GM19239 (cell line): ENCODE measurements at regions not wholly inside any gene's neighbourhood (a gene's known extent, or its start where the extent isn't known, plus 50 kb on each side); places are given as distances from the start of the nearest gene placed in this dataset.
"Not testable (repeated sequence)": the region's sequence is repeated elsewhere in the genome, so short reads cannot be mapped to it uniquely, and the experiment has no call there.

ENCODE experiments used
- DNase-seq: peaks from one replicate; pipeline ENCODE4 v3.0.0; 2011; ENCODE audit warnings: low spot score; ENCODE audit not compliant: insufficient read length
- FAIRE-seq: peaks from 2 replicates; lab custom pipeline; 2011; peaks lifted over from hg19 to GRCh38; lab: Jason Lieb, UNC

DNA sequence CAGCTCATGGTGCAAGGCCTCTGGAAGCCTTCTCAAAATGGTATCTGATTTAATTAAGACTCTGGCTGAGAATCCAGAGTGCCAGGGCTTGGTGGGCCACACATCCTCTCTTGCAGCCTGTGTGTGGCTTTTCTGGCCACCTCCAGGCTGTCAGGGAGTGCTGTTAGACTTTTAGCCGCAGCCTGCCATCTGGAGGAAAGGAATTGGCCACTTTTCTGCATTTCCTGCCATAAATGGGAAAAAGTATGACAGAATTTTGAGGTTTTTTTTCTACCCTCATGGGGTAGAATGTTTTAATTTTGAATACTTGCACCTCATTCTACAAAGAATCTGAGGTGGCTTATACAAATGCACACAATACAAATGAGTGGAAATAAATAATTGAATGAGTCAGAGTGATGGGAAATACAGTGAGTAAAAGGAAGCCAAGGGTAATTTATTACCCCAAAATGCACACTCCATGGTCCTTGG lies 218.4 kb downstream of the ADAMTS15 start:
- FAIRE-seq (no peak), DNase-seq (no peak)

DNA sequence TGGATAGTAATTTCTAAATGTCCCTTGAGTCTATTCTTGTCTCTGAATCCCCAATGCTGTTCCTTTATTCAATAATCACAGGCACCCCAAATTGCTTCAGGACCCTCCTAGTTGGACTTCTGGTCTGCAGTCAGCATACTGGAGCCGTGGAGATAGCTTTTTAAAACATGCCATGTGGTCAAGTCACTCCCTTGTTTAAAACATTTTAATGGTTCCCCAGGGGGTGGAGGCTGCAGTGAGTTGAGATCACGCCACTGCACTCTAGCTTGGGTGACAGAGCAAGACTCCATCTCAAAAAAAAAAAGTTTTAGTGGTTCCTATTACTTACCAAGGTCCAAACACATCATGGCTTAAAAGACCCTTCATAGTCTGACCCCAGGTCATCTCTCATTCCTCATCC lies 220.3 kb downstream of the ADAMTS15 start:
- FAIRE-seq (no peak), DNase-seq (no peak)

DNA sequence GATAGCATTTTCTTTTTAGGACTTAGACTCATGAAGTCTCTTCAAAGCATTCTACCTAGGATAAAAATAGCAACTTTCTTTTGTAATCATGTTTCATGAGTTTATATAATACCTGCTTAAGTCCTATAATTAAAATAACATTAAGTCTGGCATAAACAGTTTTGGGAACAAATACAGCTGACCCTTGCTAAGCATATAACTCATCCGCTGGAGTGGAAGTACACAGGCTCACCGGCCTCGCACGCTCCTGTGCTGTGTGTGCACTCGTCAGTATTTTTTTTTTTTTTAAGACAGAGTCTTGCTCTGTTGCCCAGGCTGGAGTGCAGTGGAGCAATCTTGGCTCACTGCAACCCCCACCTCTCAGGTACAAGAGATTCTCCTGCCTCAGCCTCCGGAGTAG lies 221.8 kb downstream of the ADAMTS15 start:
- no peak for DNase-seq
- no peak for FAIRE-seq

DNA sequence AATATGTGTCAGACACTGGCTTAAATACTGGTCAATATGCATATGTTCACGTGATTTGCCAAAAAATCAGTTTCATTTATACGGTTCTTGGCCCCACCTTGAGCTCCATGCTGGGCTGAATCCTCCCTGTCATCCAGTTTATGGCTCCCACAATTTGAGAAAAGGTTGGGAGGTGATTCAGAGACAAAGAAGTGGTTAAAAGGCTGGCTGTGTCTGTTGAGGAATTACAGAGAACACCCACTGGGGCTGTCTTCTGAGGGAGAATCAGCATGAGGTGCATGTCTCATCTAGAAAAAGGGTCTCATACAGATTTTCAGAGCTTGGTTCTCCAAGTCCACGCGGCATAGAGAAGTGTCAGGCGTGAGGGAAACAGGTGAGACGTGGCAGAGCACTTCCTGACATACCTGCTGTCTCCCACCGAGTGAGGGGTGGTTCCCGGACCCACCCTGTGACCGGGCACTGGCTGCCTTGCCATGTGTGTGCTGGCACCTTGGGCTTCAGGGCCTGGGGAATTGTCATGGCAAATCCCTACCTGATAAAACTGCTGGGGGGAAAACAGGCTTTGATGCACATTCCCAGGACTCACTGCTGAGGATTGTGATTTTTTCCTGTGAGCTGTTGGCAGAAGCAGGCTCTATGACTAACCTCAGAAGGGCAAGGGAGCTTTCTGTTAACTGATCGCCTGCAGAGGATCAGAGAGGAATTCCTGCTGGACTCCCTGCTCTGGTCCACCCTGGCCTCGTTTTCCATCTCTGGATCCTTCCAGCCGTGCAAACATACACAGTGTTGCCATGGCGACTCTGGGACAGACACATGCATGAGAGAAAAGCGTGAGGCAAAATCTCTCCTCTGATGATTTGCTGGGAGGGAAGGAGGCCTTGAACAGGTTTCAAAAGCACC lies 223.6 kb downstream of the ADAMTS15 start:
- DNase-seq, result no peak
- no peak for FAIRE-seq

DNA sequence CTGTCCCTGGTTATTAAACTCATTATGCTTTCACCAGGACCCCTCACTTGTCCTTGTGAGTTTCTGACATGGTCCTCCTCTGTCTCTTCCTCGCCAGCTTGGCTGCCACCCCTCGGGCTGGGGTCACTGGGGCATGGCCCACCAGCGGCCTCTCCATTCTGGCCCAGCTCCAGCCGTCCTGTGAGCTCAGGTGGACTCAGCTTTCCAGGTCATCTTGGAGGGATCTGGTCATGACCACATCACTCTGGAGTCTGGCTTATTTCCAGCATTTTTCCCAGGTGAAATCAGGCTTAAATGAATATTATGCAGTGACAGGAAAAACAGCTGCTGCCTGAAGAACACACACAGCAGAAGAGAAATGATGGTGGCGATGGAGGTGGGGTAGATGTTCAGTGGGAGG lies 224.5 kb downstream of the ADAMTS15 start:
- FAIRE-seq (no peak), DNase-seq (no peak)

DNA sequence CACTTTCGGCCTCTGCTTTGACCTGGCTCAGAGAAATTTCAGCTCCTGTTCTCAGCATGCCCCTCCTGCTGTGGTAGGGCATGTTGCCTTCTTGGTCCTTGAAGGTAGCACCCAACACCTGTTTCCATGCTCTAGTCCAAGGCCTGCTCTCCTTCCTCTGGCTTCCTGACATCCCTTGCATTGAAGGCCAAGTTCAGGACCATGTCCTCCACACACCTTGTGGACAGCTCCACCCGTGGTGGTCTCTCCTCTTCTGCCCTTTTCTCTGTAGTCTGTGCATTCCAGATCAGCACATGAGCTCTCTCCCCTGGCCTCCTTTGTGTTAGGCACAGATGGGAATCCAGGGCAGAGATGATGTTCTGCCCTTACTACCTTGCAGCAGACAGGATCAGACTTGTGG lies 225.3 kb downstream of the ADAMTS15 start:
- no peak for FAIRE-seq
- DNase-seq, result no peak

DNA sequence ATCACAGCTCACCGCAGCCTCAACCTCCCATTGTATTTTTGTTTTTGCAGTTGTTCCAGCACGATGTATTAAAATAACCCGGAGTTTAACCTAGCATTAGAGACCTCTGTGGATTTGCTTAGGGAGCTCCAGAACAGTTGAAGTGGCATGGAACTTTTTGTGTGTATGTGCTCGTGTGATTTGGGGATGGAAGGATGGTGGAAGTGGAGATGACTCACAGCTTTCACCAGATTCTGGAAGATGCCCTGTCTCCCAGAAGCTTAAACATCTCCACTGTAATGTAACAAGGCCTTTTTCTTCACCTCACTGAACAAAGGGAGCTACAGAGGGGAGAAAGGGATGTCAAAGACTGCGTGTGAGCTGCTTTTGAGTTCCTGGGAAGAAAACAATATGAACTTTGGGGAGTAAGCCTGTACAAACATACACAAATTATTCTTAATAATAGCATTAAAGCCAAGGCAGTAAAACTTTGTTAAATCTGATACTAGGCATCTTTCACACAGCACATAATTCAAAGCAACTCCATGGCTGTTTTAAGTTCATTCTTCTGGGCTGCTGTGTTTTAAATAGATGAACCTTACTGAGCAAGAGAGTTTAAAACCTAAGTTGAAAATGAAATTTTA lies 226.4 kb downstream of the ADAMTS15 start:
- DNase-seq (no peak), FAIRE-seq (no peak)

DNA sequence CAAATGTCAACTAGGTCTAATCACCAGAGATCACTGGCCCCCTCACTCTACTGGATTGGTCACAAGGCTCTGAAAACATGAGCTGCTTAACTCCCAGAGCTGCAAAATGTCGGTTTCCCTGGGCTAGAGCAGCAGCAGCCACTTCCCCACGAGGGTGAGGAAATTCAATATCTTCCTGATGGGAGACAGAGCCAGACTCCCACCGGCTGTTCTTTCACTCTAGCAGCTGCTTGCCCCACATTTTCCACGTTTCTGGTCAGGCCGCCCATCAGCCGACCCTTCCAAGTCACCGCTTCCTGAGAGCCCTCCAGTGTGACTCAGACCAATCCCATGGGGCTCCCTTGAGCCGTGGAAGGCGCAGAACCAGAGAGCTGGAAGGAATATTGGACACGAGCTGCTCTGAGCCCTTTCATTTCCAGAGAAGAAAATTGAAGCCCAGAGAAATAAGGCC lies 227.0 kb downstream of the ADAMTS15 start:
- FAIRE-seq (no peak), DNase-seq (no peak)

DNA sequence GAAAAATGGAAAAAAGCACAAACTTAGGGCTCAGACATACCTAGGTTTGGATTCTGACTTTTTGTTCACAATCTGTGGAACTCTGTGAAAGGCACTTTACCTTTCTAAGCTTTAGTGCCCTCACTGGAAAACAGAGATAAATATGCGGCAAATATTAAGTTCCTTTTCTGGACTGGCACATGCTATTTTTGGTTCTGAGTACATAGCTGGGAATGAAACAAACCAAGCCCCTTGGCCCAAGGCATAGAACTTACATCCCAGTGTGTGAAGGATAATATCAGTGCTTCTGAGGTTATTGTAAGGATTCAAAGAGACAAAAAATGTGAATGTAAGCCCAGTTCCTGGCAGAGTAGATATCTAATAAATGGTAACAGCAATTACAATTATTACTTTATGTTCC lies 227.5 kb downstream of the ADAMTS15 start:
- no peak for FAIRE-seq
- no peak for DNase-seq

DNA sequence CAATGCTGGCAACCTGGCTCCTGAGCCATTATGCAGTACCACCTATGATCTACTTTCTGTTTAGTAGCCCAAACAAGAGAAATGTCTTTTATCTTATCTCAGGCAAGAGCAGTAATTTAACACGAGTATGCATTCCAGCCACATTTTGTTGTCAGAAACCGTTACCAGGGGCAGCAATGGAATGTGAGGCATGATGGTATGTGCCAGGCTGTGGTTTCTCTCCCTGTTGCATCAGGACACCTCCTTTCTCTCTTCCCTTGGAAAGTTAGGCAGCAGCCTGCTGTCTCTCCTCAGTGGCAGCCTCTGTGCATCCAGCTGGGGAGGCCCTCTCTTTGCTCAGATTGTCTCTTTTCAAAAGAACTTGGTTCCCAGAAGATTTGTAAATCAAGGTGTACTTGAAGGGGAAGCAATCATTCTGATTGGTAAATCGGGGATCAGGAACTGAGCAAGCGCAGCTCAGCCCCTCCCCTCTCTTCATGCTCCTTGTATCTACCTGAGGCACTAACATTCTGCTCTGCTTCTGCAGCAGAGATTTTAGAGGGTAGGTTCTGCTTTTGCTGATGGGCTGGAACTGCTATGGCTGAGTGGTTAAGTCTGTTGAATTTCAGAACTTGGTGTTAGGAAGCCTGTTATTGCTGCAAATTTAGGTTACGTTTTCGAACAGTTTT lies 229.2 kb downstream of the ADAMTS15 start:
- FAIRE-seq (no peak), DNase-seq (no peak)

DNA sequence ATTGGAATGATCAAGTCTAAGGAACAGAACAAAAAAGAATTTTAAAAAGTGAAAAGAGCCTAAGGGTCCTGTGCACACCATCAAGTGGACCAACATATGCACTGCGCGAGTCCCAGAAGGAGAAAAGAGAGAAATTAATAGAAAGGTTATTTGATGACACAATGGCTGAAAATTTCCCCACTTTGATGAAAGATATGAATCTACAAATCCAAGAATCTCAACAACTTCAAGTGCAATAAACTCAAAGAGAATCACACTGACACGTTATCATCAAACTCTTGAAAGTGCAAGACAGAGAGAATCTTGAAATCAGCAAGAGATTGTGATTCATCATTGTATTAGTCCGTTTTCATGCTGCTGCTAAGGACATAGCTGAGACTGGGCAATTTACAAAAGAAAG lies 230.8 kb downstream of the ADAMTS15 start:
- no peak for FAIRE-seq
- DNase-seq, result no peak

DNA sequence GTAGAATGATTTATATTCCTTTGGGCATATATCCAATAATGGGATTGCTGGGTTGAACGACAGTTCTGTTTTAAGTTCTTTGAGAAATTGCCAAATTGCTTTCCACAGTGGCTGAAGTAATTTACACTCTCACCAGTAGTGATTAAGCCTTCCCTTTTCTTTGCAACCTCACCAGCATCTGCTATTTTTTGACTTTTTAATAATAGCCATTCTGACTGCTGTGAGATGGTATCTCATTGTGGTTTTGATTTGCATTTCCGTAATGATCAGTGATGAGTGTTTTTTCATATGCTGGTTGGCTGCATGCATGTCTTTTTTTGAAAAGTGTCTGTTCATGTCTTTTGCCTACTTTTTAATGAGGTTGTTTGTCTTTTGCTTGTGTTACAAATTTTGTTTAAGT lies 233.8 kb downstream of the SNX19 start:
- FAIRE-seq, DNase-seq: not testable (repeated sequence)

DNA sequence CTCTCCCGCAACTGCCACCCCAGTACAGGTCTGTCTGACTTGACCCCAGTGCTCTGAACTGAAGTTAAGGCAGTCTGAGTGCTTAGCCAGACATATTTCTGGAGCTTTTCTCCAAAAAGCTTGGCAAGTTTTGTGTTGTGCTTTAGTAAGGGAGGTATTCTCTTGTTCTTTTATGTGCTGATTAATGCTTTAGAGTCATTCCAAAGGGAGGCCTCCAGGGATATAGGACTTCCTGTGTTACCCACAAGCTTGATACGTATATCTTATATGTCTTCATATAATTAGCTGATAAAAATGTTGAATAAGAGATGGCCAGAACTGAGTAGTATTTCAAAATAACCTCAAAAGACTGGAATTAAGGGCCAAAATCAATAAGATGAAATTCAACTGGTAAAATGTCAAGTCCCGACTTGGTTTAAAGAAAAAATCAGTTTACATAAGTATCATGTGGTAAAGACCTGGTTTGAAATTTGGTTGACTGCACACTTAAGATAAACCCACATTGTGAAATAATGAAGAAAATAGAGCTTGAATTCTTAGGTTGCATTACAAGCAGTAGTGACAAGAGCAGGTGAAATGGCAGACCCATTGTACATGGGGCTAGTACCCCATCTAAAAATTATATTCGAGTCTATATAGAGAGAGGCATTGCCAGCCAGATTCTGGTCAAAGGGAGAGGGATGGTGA lies 226.9 kb downstream of the SNX19 start:
- FAIRE-seq (no peak), DNase-seq (no peak)

DNA sequence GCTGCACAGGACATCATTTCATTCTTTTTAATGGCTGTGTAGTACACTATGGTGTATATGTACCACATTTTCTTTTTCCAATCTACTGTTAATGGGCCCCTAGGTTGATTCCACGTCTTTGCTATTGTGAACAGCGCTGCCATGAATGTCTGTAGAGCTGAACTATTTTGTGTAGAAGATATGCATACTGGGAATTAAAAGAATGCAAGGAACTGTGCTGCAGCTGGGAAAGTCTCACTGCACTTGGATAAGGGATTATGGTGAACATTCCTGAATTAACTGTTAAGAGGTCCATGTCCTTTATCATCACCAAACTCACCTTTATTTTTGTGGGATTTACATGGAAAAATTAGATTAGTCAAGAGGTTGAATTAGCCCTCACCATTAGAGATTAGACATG lies 224.7 kb downstream of the SNX19 start:
- no peak for DNase-seq
- FAIRE-seq, result no peak

DNA sequence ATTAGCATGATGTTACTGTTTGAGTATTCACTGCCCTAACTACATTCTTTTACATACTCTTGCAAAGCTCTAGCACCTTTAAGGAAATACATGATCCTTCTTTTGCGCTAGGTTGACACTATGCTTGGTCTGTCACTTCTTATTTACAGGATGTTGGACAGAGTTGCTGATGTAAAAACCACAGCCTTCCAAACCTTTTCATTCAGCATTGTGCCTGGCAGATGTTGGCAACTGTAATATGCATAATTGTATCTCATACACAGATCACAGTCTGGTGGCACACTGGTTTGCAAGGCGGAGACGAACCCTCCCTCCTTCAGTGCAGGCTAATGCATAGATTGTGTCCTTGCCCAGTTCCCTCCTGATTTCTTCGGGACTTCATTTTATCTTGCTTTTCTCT lies 224.1 kb downstream of the SNX19 start:
- no peak for FAIRE-seq

DNA sequence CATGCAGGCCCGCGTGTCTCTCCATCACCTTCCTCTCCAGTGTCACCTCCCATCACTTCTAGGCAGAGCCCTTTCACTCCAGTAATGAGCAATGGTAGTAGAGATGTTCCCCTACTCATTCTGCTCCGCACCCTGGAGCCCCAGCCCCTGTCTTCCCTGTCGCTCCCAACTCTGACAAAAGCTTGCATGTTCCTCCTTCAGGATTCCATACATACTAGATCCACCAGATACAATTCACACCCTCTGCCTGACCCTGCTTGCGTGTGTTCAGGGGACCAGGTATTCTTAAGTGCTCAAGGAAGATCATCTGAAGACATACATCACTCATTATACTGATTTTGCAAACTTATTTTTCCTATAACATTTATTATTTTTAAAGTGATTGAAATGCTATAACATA lies 222.7 kb downstream of the SNX19 start:
- DNase-seq (no peak), FAIRE-seq (no peak)

More for the DNA sequence above, 224.1 kb downstream of the SNX19 start:
- no peak for DNase-seq

DNA sequence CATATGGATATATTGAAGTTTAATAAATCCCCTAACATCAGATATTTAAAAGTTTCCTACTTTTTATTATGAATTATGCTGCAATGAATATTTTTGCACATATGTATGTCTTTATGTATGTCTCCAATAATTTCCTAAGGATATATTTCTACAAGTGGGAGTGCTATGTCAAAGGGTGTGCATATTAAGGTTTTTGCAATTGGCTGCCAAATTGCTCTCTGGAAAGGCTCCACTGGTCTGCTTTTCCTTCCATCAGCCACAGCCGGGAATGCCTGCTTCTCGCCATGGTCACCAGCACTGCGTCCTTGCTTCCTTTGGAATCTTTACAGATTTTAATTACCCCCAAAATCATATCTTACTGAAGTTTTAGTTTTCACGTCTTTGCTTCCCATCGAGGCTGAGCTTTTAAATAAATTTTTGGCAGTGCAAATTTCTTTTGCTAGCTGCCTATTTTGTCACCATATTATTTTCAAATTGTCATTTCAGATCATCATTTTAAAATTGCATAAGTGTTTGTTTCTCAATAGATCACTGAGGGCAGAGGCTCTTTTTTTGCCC lies 221.7 kb downstream of the SNX19 start:
- no peak for DNase-seq
- FAIRE-seq, result no peak

DNA sequence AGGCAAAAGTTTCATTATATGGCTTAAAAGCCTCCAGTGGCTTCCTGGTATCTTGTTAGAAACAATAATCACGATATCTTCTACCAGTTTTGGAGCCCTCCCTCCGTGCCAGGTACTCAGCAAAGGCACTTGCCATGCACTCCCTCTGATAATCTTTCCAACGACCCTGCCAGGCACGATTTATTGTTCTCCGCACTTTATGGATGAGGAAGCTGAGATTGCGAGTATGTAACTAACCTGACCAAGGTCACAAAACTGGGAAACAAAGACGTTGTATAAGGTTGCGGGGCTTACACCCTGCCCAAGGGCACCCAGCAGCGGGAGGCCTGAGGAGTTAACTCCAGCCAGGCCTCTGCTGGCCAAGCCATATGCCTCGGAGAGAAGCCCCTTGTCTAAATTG lies 218.1 kb downstream of the SNX19 start:
- FAIRE-seq (no peak), DNase-seq (no peak)

DNA sequence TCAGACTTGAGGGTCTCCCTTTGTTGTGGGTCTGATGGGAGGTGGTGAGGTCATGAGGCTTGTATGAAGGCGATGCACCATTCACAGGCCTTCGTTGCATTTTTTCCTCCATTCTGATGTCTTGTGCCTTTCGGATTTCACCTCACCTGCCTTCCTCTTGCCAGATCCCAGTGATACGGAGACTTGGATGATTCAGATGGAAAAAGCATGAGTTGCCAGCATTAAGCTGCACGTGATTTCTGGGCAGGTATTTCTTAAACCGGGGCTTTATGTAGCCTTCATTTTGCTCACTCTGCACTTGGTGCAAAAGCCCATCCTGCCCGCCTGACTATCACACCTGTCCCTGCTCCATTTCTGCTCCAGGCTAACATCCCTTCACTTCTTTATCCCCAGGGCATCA lies 216.7 kb downstream of the SNX19 start:
- no peak for DNase-seq
- no peak for FAIRE-seq

DNA sequence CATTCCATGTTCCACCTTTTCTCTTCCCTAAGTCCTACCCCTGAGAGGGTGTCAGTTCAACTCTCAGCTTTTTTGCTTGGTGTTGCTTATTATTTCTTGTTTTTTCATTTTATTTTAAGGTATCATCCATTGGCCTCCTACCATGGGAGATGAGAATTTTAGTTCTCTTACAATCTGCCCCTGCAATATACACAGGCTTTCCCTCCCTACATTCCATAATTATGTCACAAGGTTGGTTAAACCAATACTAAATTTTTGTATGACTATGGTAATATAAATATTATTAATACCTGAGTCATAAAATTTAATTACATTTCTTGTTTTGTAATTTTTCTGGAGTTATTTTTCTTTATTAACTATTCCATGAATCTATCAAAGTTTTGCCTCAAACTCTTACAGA lies 216.2 kb downstream of the SNX19 start:
- no peak for DNase-seq
- FAIRE-seq, result no peak
